ENCODE measurements at regions not wholly inside any gene's neighbourhood (a gene's known extent, or its start where the extent isn't known, plus 50 kb on each side); places are given as distances from the start of the nearest gene placed in this dataset.

GRCh38 chr6:79396625-79397024 is 140.6 kb downstream of the LCA5 start:
- Histone ChIP-seq H3K27me3 (replicated peaks in 1 of 4; ENCODE audit: control insufficient read depth in 3 of 4, extremely low read depth in 1 of 4, insufficient read depth in 3 of 4, low read length in 3 of 4) (no peaks in the 10 kb centered on the region), H3K36me3 (ENCODE audit: control insufficient read depth in 2 of 4, insufficient read depth in 4 of 4, low read length in 3 of 4) (no peaks in the 10 kb centered on the region), H2BK5ac (ENCODE audit: low read depth, low read length) (no peak overlapping the region), H2BK12ac (ENCODE audit: low read depth, low read length) (no peak overlapping the region), H3K4ac (replicated peaks; ENCODE audit: insufficient read length, low read depth, low read length) (no peak overlapping the region), H3K56ac (replicated peaks; ENCODE audit: insufficient read length, low read depth, low read length) (no peak overlapping the region), H2BK120ac (replicated peaks; ENCODE audit: low read depth, low read length) (no peak overlapping the region), H3K9ac (replicated peaks in 1 of 4; ENCODE audit: extremely low read depth in 1 of 4, low read depth in 3 of 4, low read length in 3 of 4) (no peak overlapping the region), H3K14ac (ENCODE audit: insufficient read length) (no peak overlapping the region), H2AK5ac (ENCODE audit: low read depth, low read length) (no peak overlapping the region), H4K8ac (ENCODE audit: extremely low read depth, insufficient read depth, low read length) (no peak overlapping the region), H2BK20ac (ENCODE audit: low read length) (no peak overlapping the region), H4K20me1 (replicated peaks in 1 of 2; ENCODE audit: control insufficient read depth in 1 of 2, insufficient read depth in 2 of 2, low read length in 2 of 2) (no peaks in the 10 kb centered on the region), H3K4me1 (replicated peaks in 1 of 4; ENCODE audit: control insufficient read depth in 3 of 4, insufficient read depth in 4 of 4, low read length in 3 of 4) (no peaks in the 10 kb centered on the region), H3K4me2 (ENCODE audit: insufficient read depth in 1 of 2, low read depth in 2 of 2, low read length in 2 of 2) (no peak overlapping the region), H3K9me3 (ENCODE audit: insufficient read depth in 2 of 2, low read depth in 1 of 2, low read length in 1 of 2) (no peaks in the 10 kb centered on the region), H3K79me1 (ENCODE audit: low read depth, low read length) (no peaks in the 10 kb centered on the region), H3K23me2 (ENCODE audit: low read depth, low read length) (no peaks in the 10 kb centered on the region), H3K18ac (ENCODE audit: extremely low read depth, low read length) (no peak overlapping the region), H2BK15ac (ENCODE audit: low read length) (no peak overlapping the region), H4K5ac (ENCODE audit: insufficient read length, low read depth, low read length) (no peak overlapping the region), H3K27ac (ENCODE audit: low read depth, low read length) (no peak overlapping the region), H3K79me2 (ENCODE audit: control insufficient read depth in 1 of 2, insufficient read depth in 2 of 2, low read length in 2 of 2) (no peaks in the 10 kb centered on the region), H3K23ac (ENCODE audit: insufficient read length) (no peak overlapping the region), H2AFZ (ENCODE audit: low read length) (no peak overlapping the region), H4K91ac (replicated peaks; ENCODE audit: insufficient read length, low read length) (no peak overlapping the region), H3K4me3 (ENCODE audit: extremely low read depth in 1 of 4, insufficient read depth in 2 of 4, low read depth in 3 of 4, low read length in 4 of 4) (no peak overlapping the region)
- DNase-seq (ENCODE audit: low read depth in 1 of 2, low spot score in 2 of 2) (no peak), FAIRE-seq (no peak)
- CTCF ChIA-PET (ENCODE audit: partially characterized antibody) = interaction anchor here (1.4 kb wide), 1 partner anchor 8 kb away, joined by 4 read pairs; no protein-coding TSS in a partner anchor
- 88% methylated on average over 2 of the region's 2 CpGs; no CpG with 5 or more reads in 1 of the 2 experiments for whole genome bisulfite sequencing, 2 experiments (ENCODE audit: extremely low coverage in 1 of 2, insufficient coverage in 1 of 2, insufficient read length in 1 of 2, insufficient replicate concordance in 2 of 2, low coverage in 1 of 2, low lambda C conversion rate in 2 of 2, missing lambda C conversion rate in 1 of 2)
- POLR2A ChIA-PET (ENCODE audit: partially characterized antibody) = no interaction called here
- TF ChIP-seq FOSL1 (IDR thresholded peaks at IDR 0.05; ENCODE audit: insufficient read depth, low read depth, low read length) (no peak), NRF1 (IDR thresholded peaks at IDR 0.05; ENCODE audit: low read depth, low read length) (no peak), TCF12 (IDR thresholded peaks at IDR 0.05; ENCODE audit: low read depth, low read length) (no peak), CEBPB (IDR thresholded peaks at IDR 0.05; ENCODE audit: low read depth, low read length) (no peak), HDAC2 (IDR thresholded peaks at IDR 0.05; ENCODE audit: borderline replicate concordance in 1 of 2, low read depth in 2 of 2, low read length in 2 of 2) (no peak), RAD21 (IDR thresholded peaks at IDR 0.05 in 1 of 2, conservative IDR thresholded peaks at IDR 0.05 in 1 of 2; ENCODE audit: low read depth in 2 of 2, low read length in 2 of 2) (no peak), NANOG (IDR thresholded peaks at IDR 0.05; ENCODE audit: insufficient read depth, low read depth, low read length, poor library complexity, severe bottlenecking) (no peak), GABPA (IDR thresholded peaks at IDR 0.05; ENCODE audit: borderline replicate concordance, insufficient read depth, low read length) (no peak), SRF (IDR thresholded peaks at IDR 0.05; ENCODE audit: low read depth, low read length) (no peak), SIRT6 (IDR thresholded peaks at IDR 0.05; ENCODE audit: low read length) (no peak), SP1 (IDR thresholded peaks at IDR 0.05; ENCODE audit: low read depth, low read length) (no peak), MAFK (IDR thresholded peaks at IDR 0.05; ENCODE audit: low read depth, low read length) (no peak), ZNF274 (IDR thresholded peaks at IDR 0.05; ENCODE audit: borderline replicate concordance, extremely low read depth, low read length) (no peak), E2F6 (IDR thresholded peaks at IDR 0.05) (no peak), POLR2A (IDR thresholded peaks at IDR 0.05; ENCODE audit: control extremely low read depth in 1 of 2, low read depth in 2 of 2, low read length in 2 of 2) (no peak)
